NCI-H748 treated with DMSO at 0.1 percent for 48 hours (cell line): ENCODE measurements at regions not wholly inside any gene's neighbourhood (a gene's known extent, or its start where the extent isn't known, plus 50 kb on each side); places are given as distances from the start of the nearest gene placed in this dataset.

Experiments used
- DNase-seq: peaks from one replicate; lab custom pipeline; 2025; lab: John Stamatoyannopoulos, UW

DNA sequence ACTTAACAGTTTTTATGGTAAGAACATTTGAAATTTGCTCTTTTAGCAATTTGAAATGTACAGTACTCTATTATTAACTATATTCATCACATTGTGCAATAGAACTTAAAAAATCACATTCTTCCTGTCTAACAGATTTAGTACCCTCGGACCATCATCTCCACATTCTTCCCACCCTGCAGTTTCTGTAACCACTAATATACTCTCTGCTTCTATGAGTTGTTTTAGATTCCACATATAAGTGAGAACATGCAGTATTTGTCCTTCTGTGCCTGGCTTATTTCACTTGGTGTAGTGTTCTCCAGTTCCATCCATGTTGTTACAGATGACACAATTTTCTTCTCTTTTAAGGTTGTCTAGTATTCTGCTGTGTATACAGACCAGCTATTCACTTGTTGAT is 88.9 kb upstream of the SEC61G start:
- DNase-seq, result no peak

DNA sequence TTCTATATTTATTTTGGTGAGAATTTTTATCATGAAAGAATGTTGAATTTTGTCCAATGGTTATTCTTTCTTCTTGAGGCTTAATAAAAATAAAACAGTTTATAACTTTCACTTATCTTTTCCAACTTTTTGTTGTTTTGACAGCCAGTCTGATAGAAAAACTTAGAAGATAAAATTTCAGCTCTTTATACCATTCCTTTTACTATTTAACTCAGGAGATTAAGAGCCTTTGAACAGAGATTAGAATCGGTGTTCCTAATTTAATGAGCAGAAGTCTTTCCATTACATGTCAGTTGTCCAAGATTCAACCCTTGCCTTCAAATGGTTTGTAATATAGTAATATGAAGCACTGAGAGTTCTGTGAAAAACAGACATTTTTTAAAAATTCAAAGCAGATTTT is 97.8 kb upstream of the SEC61G start:
- DNase-seq, result no peak

DNA sequence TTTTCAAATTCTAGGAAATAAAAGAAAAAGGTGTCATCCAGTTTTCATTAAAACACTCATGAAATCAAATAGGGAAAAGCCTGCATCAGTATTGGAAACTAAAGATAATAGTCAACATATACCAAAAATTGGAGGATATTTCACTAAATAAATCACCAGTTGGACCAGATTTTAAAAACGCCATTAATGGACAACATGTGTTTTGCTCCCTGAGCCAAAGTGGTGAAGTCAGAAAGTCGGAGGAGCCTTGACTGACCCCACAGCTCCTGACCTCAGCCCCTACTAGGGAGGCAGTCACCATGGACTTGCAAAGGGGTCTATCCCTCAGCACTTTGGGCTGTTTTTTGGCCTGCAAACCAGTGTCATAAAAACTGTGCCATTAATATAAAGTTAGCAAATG is 98.3 kb upstream of the SEC61G start:
- no peak for DNase-seq

DNA sequence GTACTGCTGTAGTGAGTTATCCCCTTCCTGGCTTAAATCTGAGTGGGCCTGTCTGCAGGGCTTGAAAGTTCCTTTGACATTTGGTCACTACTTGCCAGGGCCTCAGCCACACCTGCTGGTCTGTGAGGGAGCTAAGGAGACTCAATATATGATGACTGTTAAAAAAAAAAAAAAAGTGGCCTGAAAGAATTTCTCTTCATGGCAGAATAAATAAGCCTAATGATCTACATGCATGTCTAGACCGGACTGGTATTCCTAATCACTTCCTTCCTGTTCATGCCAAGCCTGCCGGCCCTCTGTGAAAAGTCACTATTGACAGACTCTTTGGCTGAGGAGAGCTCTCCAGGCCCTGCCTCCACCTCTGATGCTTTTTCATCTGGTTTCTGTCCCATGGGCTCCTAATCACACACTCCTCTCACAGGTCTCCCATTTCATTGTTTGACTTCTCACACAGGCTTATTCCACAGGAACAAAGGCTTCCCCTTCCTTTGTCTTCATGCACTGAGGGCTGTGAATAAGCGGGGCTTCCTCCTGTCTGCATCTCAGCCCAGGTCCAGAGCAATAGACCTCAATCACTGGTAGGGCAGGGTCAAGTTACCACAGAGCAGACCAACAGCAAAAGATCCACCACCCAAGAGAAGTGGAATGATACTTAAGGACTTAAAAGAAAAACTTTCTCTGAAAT is 99.1 kb upstream of the SEC61G start:
- DNase-seq, result peak; percentile 83

DNA sequence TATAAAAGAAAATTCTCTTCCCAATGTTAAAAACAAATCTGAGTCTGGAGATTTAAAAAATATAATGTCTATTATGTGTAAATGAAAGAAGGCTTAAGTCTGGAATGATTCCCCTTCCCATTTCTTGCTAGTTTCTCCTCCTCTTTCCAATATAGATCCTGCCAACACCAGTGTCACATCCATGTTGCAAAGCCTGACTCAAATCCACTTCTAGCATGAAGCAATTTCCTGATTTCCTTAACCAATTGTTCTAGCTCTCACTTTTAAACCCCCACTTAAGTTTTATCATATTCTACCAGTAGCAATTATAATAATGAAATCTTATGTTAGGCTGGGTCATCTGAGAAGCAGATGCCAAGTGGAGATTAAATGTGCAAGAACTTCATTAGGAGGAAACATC is 100.1 kb upstream of the SEC61G start:
- DNase-seq, result no peak

DNA sequence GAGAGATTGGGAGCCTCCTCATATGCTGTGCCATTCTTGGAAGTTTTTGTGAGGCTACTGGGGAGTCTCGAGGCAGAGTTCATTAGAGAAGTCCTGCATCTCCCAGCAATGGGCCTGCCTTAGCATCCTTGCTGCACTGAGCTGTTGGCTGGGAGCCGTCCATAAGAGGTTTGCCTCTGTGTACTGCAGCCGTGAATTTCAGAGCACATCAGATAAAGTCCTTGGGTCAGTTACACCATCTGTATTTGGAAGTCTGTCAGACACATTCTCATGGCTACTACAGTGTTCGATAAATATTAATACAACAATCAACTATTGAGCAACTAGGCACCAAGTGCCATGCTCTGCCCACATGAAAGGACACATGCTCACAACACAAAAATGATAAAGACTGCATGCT is 100.5 kb upstream of the SEC61G start:
- DNase-seq, result no peak

DNA sequence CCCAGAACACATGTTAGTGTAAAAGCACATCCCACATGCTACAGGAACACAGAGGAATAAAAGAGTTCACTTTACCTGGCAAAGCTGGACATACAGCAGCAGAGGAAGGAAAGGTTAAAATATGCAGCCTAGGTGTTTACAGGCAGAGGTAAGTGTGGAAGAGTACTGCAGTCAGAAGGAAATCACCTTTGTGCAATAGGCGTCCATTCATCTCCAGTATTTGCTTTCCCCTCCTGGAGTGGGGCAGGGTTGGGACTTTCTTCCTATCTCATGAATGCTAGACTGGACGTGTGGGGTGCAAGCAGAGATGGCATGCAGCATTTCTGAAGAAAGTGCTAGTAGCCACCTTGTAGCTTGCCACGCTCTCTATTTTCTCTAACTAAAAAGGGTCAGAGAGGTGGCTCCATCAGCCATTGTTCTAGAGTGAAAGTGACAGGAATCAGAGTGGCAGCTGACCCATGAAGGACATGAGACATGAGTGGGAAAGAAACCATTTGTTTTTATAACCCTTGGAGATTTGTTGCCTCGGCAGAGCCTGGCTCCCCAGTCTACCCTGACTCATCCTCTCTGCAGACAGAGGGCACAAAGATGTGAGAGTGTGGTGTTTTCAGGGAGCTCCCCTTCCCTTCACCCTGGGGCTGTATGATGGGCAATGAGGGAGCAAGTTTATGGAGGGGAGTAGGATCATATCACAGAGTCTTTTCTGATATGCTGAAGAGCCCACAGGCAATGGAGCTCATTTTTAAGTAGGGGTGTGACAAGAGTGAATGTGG is 101.2 kb upstream of the SEC61G start:
- DNase-seq, result no peak

DNA sequence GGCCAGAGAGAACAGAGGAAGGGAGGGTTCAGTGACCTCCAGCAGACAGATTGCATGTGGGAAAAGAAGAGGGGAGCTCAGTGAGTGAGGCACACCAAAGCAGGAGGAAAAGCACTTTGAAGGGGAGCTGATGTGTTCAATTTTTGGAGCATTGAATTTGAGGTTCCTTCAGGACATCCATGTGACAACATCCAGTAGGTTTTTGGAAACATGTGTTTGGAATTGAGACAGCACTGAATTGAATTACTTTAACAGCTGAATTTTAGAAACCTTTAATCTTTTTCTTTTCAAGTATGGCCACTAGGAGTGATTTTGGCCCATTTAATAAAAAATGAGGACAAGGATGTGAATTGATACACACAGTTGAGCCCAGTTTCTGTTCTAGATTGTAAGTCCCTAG is 101.8 kb upstream of the SEC61G start:
- no peak for DNase-seq

DNA sequence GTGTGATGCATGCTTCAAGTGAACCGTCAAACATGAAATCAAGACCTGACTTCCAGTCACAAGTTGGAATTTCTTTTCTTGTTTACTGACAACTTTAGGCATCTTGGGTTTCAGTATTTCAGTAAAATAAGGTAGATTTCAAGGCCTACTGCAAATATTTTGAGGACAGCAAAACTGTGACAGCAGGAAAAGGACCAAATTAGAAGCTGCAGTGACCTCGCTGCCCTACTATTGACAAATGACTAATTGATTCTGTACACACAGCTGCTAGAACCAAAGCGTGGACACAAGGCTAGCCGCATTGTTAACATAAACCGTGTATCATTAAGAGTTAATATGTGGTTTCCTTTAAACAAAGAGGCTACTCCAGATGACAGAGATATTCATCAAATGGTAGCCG is 105.7 kb upstream of the SEC61G start:
- DNase-seq, result peak; percentile 92

DNA sequence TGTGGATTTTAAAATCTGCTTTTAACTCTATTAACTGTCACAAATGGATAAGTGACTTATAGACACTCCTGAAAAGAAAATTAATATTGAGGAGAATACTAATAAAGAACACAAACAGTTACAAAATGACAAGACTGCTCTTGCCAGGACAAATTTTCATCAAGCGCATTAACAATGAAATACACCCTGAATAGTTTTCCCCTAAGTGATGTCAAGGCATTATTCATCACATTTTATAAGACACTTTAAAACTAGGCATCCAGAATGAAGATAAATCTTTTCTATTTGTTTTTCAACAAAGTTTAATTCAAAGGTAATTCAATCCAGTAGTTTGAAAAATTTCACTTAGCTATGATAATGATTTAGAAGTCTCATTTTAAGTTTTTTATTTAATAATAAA is 110.5 kb upstream of the SEC61G start:
- DNase-seq, result no peak

DNA sequence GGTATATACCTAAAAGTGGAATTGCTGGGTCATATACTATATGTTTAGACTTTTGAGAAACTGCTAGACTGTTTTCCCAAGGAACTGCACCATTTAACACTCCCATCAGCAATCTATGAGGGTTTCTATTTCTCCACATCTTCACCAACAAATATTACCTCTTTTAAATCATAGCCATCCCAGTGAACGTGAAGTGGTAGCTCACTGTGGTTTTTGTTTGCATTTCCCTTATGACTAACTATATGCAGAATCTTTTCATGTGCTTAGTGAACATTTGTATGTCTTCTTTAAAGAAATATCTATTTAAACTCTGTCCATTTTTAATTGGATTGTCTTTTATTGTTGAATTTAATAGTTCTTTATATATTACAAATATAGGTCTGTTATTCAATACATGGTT is 115.8 kb upstream of the SEC61G start:
- no peak for DNase-seq

DNA sequence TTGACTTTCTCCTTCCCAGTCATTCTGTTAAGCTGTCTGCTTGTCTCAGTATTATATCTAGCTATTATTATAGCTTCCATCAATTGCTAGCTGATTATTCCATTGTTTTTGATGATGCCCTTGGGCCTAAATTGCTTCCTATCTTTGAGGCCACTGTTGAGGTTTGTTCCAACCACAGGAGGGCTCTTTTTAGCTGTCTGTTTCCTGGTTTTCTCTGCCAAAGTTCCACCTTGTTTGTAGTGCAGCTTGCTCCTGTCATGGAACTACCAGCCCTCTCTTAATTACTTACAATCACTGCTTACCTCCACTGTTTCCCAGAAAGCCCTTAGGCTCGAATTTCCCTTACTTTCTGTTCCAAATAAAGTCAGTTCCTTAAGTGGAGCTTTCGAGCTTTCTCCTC is 118.7 kb upstream of the SEC61G start:
- DNase-seq, result no peak

DNA sequence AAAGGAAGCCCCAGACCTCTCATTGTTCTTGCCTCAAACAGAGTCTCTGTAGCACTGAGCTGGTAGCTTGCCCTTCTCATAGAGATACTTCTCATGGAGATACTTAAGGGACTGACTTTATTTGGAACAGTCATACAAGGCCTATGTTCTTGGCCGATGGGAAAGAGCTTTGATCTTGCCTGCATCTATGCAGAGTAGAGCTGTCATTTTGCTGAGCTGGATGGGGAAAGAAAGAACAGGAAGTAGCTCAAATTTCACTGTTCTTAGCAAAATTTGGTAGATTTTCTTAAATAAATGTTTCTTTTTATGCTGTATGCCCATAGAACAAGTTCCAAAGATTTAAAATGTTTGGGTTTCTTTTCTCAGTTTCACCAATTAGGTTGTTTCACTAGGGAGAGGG is 119.3 kb upstream of the SEC61G start:
- no peak for DNase-seq

DNA sequence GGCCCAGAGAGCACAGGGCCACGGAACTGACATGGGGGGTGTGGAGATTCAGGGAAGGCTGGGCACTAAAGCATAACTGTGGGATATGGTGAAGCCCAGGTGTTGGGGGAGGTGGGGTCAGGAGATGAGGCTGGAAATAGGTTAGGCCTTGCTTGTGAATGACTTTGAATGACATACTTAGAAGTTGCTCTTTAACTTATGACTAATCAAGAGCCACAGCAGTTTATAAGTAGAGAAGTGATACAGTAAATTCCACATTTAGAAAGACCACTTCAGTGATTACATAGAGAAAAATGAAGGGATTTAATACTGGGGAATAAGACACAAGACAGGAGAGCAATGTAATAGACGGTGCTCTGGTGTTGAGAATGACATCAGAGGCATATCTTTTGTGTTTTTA is 120.8 kb upstream of the SEC61G start:
- no peak for DNase-seq

DNA sequence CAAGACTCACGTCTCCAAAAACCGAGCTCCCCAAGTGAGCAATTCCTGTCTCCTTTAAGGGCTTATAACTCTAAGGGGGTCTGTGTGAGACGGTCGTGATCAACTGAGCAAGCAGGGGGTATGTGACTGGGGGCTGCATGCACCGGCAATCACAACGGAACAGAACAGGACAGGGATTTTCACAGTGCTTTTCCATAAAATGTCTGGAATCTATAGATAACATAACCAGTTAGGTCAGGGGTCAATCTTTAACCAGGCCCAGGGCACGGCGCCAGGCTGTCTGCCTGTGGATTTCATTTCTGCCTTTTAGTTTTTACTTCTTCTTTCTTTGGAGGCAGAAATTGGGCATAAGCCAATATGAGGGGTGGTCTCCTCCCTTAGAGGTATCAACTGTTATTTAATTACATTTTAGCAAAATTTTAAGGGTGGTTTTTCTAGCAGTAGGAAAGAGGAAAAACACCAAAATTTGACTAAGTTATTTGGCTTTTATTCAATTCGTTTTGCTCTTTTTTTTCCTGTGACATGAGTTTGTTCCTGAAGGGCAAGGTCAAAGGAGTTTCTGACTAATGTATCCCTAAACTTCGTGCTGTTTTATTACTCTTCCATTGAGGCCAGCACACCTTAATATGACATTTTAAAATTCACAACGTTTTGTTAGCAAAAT is 121.4 kb upstream of the SEC61G start:
- no peak for DNase-seq

DNA sequence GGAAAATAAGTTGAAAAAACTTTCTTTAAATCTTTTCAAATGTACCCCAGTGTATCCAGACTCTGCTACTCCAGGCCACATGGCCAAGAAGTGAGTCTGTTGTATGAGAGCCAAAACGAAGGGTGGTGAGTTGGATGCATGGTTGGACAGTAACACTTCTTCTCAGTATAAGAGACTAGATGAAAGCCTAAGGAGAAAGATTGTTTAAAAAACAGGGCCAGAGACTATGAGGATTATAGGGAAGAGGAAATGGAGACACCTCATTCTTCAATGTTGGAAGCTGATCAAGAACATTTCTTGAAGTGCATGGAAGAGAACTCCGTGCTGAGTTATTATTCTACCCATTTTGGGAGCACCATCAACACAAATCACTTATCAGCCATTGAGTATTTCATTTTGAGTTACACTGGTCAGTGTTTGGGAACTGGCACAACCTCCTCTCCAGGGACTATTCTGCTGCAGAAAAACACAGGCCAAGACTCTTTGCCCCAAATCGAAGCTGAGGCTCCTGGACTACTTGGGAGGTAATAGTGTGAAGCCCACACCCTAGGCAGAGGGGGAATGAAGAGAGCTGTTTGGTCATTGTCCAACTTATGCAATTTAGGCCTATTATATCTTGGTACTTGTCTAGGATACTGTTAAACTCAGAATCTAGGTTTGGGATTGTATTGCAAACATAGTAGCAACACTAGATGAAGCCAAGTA is 123.0 kb upstream of the SEC61G start:
- DNase-seq, result no peak

DNA sequence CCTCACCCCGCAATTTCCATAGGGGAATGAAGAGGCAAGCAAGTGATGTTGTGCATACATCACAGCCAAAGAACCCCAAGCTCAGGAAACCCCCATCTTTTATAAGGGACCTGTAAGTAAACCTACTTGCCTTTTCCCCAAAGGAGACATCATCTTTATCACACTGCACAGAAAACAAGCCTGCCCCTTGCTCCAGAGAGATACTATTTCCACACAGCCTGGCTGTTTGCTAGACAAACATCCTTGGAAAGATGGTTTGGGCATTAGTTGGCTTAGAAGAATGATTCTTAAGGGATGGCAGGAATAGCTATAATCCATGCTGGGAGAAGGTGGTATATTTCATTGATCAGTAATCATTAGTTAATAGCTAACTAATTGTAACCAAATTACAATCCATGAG is 123.7 kb upstream of the SEC61G start:
- DNase-seq, result no peak

DNA sequence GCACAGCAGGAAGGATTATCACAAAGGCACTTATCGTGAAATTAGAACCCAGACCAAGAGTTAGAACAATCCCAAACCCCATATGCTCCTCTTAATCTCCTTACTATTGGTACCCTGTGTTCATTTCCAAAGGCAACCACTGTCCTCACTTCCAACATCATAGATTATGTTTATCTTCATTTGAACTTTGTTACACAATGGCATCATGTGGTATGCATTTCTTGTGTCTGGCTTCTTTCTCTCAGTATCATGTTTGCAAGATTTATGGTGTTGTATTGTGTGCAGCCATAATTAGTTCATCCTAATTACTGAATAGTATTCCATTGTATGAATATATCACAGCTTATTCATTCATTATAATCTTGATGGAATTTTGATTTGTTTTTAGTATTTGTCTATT is 124.6 kb upstream of the SEC61G start:
- no peak for DNase-seq

DNA sequence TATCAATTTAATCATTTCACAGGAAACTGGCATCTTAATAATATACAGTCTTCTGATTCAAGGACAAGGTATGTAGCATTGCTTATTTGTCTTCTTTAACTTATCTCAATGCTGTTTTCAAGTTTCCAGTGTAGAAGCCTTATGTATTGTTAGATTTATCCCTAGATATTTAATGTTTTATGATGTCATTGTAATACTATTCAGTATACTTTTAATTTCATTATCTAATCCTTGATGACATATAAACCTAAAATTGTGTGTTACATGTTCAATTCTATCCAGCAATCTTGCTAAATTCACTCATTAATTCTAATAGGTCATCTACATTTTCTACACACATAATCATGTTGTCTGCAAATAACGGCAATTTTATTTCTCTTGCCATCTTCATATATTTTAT is 126.3 kb upstream of the SEC61G start:
- DNase-seq, result no peak

DNA sequence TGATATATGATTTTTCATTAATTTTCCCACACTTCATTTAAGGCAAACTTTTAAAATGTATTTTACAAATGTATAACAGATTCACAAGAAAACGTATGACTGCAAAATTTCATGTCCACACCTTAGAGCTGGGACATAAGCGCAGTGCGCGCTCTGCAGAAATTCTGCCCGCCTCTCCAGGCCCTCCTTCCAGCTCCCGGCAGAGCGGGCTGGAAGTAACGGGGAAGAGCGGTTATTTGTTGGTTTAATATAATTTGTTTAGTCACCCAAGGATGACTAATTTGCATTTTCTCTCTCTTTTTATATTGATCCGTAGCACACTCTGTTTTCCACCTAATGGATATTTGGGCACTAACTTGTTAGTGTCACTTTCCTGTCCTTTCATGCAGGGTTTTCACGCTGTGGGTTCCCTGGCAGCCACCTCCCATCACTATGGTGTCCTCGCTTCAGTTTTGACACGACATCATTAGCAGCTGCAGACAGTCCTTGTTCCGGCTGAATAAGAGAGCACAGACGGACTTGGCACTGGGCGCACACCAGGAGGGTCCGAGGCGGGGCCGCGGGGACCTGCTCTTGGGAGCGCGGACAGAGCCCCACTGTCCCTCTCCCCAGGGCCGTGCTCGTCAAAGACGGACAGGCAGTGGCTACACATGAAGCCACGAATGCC is 129.2 kb upstream of the SEC61G start:
- peak; percentile 40 for DNase-seq

DNA sequence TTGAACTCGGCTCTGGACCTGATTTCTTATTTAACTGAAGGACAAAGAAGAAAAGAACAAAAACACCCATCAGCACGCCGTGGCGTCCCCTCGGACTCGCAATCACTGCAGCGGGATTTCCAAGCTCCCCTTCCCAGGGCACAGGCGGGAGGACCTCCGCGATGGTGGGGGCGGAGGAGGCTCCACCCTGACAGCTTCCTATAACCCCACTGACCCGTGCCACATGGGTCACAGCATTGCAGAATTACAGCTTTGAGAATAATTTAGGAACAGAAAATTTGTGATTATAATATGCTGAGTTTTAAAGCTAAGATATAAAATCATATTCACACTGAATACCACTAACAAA is 129.7 kb upstream of the SEC61G start:
- DNase-seq, result peak; percentile 40

DNA sequence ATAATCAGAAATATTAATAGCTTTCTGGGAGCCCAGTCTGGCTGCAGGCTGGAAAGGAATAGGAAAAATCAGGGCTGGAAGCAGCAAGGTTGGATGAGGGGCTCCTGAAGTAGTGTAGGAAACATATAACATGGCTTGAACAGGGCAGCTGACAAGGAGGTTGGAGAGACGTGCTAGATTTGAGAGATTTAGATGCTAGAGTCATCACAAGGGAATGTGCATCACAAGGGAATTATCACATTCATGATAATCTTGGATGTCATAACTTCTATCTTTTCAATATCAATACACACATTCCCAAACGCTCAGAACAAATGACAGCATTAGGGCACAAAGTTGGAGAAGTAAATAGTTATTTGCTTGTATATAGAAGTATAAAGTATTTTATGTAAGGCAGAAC is 120.9 kb upstream of the EGFR start:
- DNase-seq, result no peak
